DOHH2 (cell line): ENCODE measurements at regions not wholly inside any gene's neighbourhood (a gene's known extent, or its start where the extent isn't known, plus 50 kb on each side); places are given as distances from the start of the nearest gene placed in this dataset.

Source experiments
- H3F3A ChIP-seq: fragments of 200-600 bp; sonication (generic), shearing (Covaris generic); 2 replicates; pipeline ENCODE4 v1.6.0; 2016; ENCODE audit warnings: antibody characterized with exemption, mild to moderate bottlenecking; ENCODE audit not compliant: control insufficient read depth, insufficient read depth
- H3K27ac ChIP-seq: fragments of 200-600 bp; sonication (generic); 2 replicates; pipeline ENCODE4 v1.5.1; 2014; ENCODE audit warnings: low read depth, mild to moderate bottlenecking, low read length, moderate library complexity
- H3K27me3 ChIP-seq: fragments of 200-600 bp; sonication (generic); 2 replicates; pipeline ENCODE4 v1.6.1; 2014; ENCODE audit warnings: mild to moderate bottlenecking, low read length, mixed read lengths; ENCODE audit not compliant: control insufficient read depth
- H3K36me3 ChIP-seq: fragments of 200-600 bp; sonication (generic); 2 replicates; pipeline ENCODE4 v1.6.1; 2014; ENCODE audit warnings: mild to moderate bottlenecking, low read length, moderate library complexity, mixed read lengths; ENCODE audit not compliant: control insufficient read depth
- H3K4me1 ChIP-seq: fragments of 200-600 bp; sonication (generic); 2 replicates; pipeline ENCODE4 v1.6.1; 2014; ENCODE audit warnings: mild to moderate bottlenecking, low read length, mixed read lengths; ENCODE audit not compliant: control insufficient read depth
- H3K4me2 ChIP-seq: fragments of 200-600 bp; sonication (generic); 2 replicates; pipeline ENCODE4 v1.6.0; 2014; ENCODE audit warnings: mild to moderate bottlenecking, low read length, moderate library complexity
- H3K4me3 ChIP-seq: fragments of 200-600 bp; sonication (generic); 2 replicates; pipeline ENCODE4 v1.5.1; 2014; ENCODE audit warnings: mild to moderate bottlenecking, low read length, mixed read lengths
- H3K79me2 ChIP-seq: fragments of 200-600 bp; sonication (generic); 2 replicates; pipeline ENCODE4 v1.6.1; 2014; ENCODE audit warnings: mild to moderate bottlenecking, low read length, mixed read lengths; ENCODE audit not compliant: control insufficient read depth
- H3K9me2 ChIP-seq: fragments of 200-600 bp; sonication (generic); replicated peaks from 2 replicates; pipeline ENCODE4 v1.6.1; 2014; ENCODE audit warnings: mild to moderate bottlenecking, low read length, mixed read lengths; ENCODE audit not compliant: control insufficient read depth
- H3K9me3 ChIP-seq: fragments of 200-600 bp; sonication (generic); 2 replicates; pipeline ENCODE4 v1.6.1; 2014; ENCODE audit warnings: antibody characterized with exemption, low read length, mixed read lengths; ENCODE audit not compliant: control insufficient read depth, insufficient read depth
- H4K20me1 ChIP-seq: fragments of 200-600 bp; sonication (generic); 2 replicates; pipeline ENCODE4 v1.6.0; 2014; ENCODE audit warnings: low read depth, mild to moderate bottlenecking, antibody characterized with exemption, low read length, moderate library complexity; ENCODE audit not compliant: control insufficient read depth, insufficient read depth
- CTCF ChIP-seq: fragments of 200-600 bp; sonication (generic); IDR thresholded peaks from one replicate; pipeline ENCODE4 v1.5.1; 2014; ENCODE audit warnings: antibody characterized with exemption, mild to moderate bottlenecking, low read depth, low read length; ENCODE audit not compliant: poor library complexity, severe bottlenecking
- EZH2phosphoT487 ChIP-seq: fragments of 200-600 bp; sonication (generic); IDR thresholded peaks from 2 replicates; pipeline ENCODE4 v1.6.1; 2017; ENCODE audit warnings: borderline replicate concordance, mild to moderate bottlenecking, antibody characterized with exemption, low read length, moderate library complexity, mixed read lengths

DNA sequence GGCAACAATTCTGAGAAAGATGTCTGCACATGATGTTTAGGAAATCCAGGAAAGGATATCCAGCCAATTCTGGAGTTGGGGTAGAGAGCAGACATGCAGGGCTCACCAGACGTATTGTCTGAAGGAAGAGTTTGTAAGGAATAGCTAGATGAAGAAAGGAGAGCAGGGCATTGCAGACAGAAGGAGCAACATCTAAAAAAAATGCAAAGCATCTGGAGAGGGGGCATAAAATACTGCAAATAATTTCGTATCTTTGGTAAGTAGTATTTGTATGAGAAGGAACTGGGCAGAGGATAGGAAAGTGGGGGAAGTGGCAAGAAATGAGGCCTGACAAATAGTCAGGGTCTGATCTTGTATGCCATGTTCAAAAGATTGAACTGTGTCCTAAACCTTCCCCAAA lies 74.8 kb downstream of the MACIR start:
- Histone ChIP-seq H3K9me3 (no peaks in the 10 kb centered on the region), H3K4me3 (no peak overlapping the region), H3K27me3 (peaks cover 22% of the 10 kb centered on the region), H3K4me1 (no peaks in the 10 kb centered on the region), H3K27ac (no peak overlapping the region), H3K4me2 (no peak overlapping the region), H3F3A (no peaks in the 10 kb centered on the region), H3K36me3 (no peaks in the 10 kb centered on the region), H3K9me2 (no peaks in the 10 kb centered on the region), H3K79me2 (no peaks in the 10 kb centered on the region), H4K20me1 (no peaks in the 10 kb centered on the region)
- TF ChIP-seq CTCF (no peak), EZH2phosphoT487 (no peak)

DNA sequence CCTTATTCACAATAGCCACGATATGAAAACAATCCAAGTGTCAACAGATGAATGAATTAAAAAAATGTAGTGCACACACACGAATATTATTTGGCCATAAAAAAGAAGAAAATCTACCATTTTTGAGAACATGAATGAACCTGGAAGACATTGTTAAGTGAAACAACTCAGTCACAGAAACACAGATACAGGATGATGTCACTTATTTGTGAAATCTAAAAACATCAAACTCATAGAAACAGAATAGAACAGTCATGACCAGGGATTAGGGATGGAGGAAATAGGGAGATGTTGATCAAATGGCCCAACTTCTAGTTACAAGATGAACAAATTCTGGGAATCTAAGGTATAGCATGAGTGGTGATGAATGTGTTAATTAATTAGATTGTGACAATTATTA lies 72.3 kb downstream of the MACIR start:
- no peak overlapping the region for H3K4me3 ChIP-seq
- H3K79me2 ChIP-seq: no peaks in the 10 kb centered on the region
- no peaks in the 10 kb centered on the region for H3K9me3 ChIP-seq
- no peaks in the 10 kb centered on the region for H3F3A ChIP-seq
- TF ChIP-seq EZH2phosphoT487 (no peak), CTCF (no peak)
- no peak overlapping the region for H3K27ac ChIP-seq
- no peaks in the 10 kb centered on the region for H4K20me1 ChIP-seq
- H3K4me2 ChIP-seq: no peak overlapping the region
- H3K27me3 ChIP-seq: peaks cover 22% of the 10 kb centered on the region
- H3K9me2 ChIP-seq: no peaks in the 10 kb centered on the region
- no peaks in the 10 kb centered on the region for H3K4me1 ChIP-seq
- H3K36me3 ChIP-seq: no peaks in the 10 kb centered on the region
